ENCODE measurements at regions not wholly inside any gene's neighbourhood (a gene's known extent, or its start where the extent isn't known, plus 50 kb on each side); places are given as distances from the start of the nearest gene placed in this dataset.

DNA sequence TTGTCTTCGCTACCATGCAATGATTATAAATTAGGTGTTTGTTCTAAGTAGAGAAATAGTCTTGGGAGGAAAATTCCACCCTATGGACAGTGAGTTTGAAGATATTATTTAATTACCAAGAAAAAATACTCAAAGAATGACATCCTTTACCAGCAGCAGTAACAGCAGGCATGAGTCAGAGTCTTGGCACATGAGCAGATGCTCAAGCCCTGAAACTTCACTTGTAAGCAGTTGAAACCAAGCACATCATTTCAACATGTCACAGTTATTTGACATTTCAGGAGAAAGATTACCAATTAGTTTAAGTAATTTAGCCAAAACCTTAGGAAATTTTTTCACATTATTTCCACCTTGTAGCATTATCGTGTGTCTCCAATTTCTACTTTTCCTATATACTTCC is 99.2 kb downstream of the C12orf50 start:
- Histone ChIP-seq H3K27ac (no peak overlapping the region), H3K9me3 (no peaks in the 10 kb centered on the region), H3K36me3 (no peaks in the 10 kb centered on the region), H3K4me3 (no peak overlapping the region), H3K27me3 (no peaks in the 10 kb centered on the region), H3K4me1 (no peaks in the 10 kb centered on the region), H3K9ac (ENCODE audit: low read depth in 2 of 2, low read length in 2 of 2) (no peak overlapping the region)
- TF ChIP-seq, protein P1, sequence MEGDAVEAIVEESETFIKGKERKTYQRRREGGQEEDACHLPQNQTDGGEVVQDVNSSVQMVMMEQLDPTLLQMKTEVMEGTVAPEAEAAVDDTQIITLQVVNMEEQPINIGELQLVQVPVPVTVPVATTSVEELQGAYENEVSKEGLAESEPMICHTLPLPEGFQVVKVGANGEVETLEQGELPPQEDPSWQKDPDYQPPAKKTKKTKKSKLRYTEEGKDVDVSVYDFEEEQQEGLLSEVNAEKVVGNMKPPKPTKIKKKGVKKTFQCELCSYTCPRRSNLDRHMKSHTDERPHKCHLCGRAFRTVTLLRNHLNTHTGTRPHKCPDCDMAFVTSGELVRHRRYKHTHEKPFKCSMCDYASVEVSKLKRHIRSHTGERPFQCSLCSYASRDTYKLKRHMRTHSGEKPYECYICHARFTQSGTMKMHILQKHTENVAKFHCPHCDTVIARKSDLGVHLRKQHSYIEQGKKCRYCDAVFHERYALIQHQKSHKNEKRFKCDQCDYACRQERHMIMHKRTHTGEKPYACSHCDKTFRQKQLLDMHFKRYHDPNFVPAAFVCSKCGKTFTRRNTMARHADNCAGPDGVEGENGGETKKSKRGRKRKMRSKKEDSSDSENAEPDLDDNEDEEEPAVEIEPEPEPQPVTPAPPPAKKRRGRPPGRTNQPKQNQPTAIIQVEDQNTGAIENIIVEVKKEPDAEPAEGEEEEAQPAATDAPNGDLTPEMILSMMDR (IDR thresholded peaks at IDR 0.05): no peak
- intact Hi-C loops (cut with DNase I): no loop called here
- DNase-seq: no peak

GRCh38 chr12:87929346-87929745 is 99.9 kb downstream of the C12orf50 start:
- H3K36me3 ChIP-seq: no peaks in the 10 kb centered on the region
- no peaks in the 10 kb centered on the region for H3K4me1 ChIP-seq
- no peak for DNase-seq
- no peaks in the 10 kb centered on the region for H3K27me3 ChIP-seq
- no peak overlapping the region for H3K9ac ChIP-seq (ENCODE audit: low read depth in 2 of 2, low read length in 2 of 2)
- no peak overlapping the region for H3K27ac ChIP-seq
- intact Hi-C loops (cut with DNase I): no loop called here
- no peak overlapping the region for H3K4me3 ChIP-seq
- TF ChIP-seq, protein P1 (IDR thresholded peaks at IDR 0.05): no peak
- no peaks in the 10 kb centered on the region for H3K9me3 ChIP-seq

DNA sequence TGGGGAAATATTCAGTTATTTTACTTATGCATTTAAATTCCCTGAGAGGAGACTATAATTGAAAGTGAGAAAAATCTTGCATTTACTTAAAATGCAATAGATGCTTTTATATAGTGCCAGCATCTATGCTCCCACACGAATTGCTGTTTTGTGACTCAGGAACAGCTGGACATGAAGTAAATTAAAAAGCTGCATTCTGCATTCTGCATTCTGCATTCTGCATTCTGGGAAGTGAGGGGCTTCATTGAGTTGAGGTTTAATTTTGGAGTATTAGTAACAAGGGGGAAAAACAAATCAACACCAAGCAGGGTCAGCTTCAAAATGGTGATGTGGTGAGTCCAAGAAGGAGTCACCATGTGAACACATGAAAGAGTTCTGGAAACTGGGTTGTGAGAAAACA is 101.2 kb downstream of the C12orf50 start:
- DNase-seq: no peak
- TF ChIP-seq, protein P1 (IDR thresholded peaks at IDR 0.05): no peak
- intact Hi-C loops (cut with DNase I): no loop called here
- H3K36me3 ChIP-seq: no peaks in the 10 kb centered on the region
- no peaks in the 10 kb centered on the region for H3K4me1 ChIP-seq
- no peaks in the 10 kb centered on the region for H3K27me3 ChIP-seq
- H3K27ac ChIP-seq: no peak overlapping the region
- no peaks in the 10 kb centered on the region for H3K9me3 ChIP-seq
- H3K4me3 ChIP-seq: no peak overlapping the region
- H3K9ac ChIP-seq (ENCODE audit: low read depth in 2 of 2, low read length in 2 of 2): no peak overlapping the region

DNA sequence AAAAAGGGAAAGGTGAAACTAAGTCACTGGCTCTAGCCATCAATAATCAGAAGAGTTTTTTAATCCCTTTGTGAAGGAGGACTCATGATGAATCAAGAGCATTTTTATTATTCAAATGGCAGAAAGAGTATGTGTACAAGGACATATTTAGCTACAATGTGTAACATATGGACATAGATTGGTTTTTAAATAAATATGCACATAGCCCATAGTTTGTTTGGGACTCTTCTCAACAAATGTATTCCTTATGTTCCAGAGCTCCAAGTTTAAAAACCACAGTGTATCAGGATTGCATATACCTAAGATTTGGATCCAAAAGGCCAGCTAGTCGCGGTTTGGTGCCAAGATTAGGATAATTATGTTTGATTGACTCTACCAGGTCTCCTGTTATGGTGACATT is 104.2 kb downstream of the C12orf50 start:
- Histone ChIP-seq H3K27me3 (no peaks in the 10 kb centered on the region), H3K4me1 (no peaks in the 10 kb centered on the region), H3K9ac (ENCODE audit: low read depth in 2 of 2, low read length in 2 of 2) (no peak overlapping the region), H3K4me3 (no peak overlapping the region), H3K36me3 (no peaks in the 10 kb centered on the region), H3K9me3 (no peaks in the 10 kb centered on the region), H3K27ac (no peak overlapping the region)
- intact Hi-C loops (cut with DNase I): no loop called here
- TF ChIP-seq, protein P1 (IDR thresholded peaks at IDR 0.05): no peak
- DNase-seq: no peak

GRCh38 chr12:87924149-87924548 is 105.1 kb downstream of the C12orf50 start:
- TF ChIP-seq, protein P1 (IDR thresholded peaks at IDR 0.05): no peak
- H3K9me3 ChIP-seq: no peaks in the 10 kb centered on the region
- H3K4me1 ChIP-seq: no peaks in the 10 kb centered on the region
- DNase-seq: no peak
- intact Hi-C loops (cut with DNase I): no loop called here
- no peaks in the 10 kb centered on the region for H3K27me3 ChIP-seq
- no peak overlapping the region for H3K27ac ChIP-seq
- no peak overlapping the region for H3K9ac ChIP-seq (ENCODE audit: low read depth in 2 of 2, low read length in 2 of 2)
- no peak overlapping the region for H3K4me3 ChIP-seq
- H3K36me3 ChIP-seq: no peaks in the 10 kb centered on the region

GRCh38 chr12:87923361-87923760 is 105.8 kb downstream of the C12orf50 start:
- no peaks in the 10 kb centered on the region for H3K36me3 ChIP-seq
- H3K4me3 ChIP-seq: no peak overlapping the region
- intact Hi-C loops (cut with DNase I): no loop called here
- no peak for DNase-seq
- no peak overlapping the region for H3K9ac ChIP-seq (ENCODE audit: low read depth in 2 of 2, low read length in 2 of 2)
- no peaks in the 10 kb centered on the region for H3K27me3 ChIP-seq
- no peak overlapping the region for H3K27ac ChIP-seq
- no peaks in the 10 kb centered on the region for H3K9me3 ChIP-seq
- TF ChIP-seq, protein P1 (IDR thresholded peaks at IDR 0.05): no peak
- H3K4me1 ChIP-seq: no peaks in the 10 kb centered on the region
